ENCODE measurements at regions not wholly inside any gene's neighbourhood (a gene's known extent, or its start where the extent isn't known, plus 50 kb on each side); places are given as distances from the start of the nearest gene placed in this dataset.
"Not testable (repeated sequence)": the region's sequence is repeated elsewhere in the genome, so short reads cannot be mapped to it uniquely, and the experiment has no call there.

DNA sequence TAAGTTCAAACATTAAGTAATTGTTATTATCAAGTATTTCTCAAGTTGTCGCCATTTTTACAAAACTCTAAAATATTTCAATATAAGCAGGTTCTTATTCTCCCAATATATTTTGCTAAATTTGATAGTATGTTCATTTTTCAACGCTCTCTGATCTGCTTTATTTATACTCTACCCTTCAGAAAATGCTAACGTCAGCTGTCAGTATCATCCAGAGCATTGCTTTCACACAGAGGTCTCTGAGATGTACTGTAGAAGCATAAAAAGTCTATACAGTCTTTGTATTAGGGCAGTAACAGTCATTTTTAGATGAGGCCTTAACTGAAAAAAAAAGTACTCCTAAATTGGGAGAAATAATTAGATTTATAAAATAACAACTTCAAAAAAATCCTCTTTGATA, 533.1 kb upstream of the LRFN5 start:
- no peak for DNase-seq (ENCODE audit: low read depth in 2 of 2)

DNA sequence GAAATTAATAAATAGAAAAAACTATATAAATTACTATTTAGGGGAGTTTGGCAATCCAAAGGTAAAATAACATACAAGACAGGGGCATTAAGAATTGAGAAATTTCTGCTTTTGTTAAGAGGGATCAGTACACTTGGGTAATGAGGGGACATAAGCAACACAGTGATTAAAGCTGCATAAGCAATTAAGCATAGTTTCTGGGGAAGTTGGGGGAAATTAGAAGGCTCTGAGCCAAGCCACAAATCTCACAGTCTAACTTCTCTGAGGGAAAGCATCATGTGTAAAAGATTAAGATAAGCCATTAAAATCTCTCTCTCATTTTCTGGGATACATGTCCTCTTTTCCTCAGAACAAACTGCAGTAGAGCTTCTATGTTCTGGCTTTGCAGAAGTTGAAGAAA, 533.9 kb upstream of the LRFN5 start:
- DNase-seq (ENCODE audit: low read depth in 2 of 2), result no peak

DNA sequence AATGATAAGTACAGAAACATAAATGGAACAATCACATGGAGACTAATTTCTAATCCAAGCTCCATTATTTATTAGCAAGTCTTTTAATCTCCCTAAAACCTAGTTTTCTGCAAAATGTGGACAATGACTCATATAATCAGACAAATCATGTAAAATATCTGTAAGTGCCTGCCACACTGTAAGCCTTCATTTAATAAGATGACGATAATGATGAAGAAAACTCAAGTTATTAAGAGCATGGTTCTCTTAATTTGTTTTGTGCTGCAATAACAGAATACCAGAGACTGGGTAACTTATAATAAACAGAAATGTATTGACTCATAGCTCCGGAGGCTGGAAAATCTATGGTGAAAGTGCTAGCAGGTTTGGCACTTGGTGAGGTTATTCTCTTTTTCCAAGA, 535.3 kb upstream of the LRFN5 start:
- no peak for DNase-seq (ENCODE audit: low read depth in 2 of 2)

DNA sequence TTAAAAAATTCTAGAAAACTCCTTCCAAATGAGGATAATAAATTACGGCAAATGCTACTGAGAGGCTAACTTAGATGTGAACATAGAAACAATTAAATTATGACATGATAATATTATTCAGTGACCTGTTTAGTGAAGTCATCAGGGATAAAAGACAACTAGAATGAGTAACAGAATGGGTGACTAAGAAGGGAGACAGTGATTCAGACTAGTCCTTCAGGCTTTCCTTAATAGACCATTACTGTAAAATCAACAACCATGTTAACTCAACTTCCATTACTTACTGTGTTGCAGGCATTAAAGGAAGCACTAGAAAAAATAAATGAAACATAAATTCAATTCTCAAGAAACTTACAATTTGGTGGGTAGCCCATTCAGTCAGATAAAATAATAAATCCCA, 543.9 kb upstream of the LRFN5 start:
- DNase-seq (ENCODE audit: low read depth in 2 of 2), result no peak

DNA sequence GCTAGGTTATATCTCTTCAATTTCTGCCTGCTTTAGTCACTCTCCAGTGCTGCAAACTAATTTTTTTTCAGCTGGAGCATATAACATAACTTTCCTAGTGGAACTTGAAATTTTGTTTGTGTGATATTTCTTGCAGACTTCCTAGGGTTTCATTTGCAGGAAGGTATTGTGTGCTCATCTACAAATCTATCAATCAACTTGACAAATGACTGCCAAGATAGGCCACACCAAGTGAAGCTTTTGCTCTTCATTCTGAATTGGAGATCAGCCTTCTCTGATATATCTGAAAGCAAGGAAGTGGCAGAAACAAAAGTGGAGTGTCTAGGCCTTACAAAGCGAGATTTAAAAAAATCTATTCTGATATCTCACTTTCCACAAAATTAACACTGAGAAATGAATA, 551.1 kb upstream of the LRFN5 start:
- no peak for DNase-seq (ENCODE audit: low read depth in 2 of 2)

DNA sequence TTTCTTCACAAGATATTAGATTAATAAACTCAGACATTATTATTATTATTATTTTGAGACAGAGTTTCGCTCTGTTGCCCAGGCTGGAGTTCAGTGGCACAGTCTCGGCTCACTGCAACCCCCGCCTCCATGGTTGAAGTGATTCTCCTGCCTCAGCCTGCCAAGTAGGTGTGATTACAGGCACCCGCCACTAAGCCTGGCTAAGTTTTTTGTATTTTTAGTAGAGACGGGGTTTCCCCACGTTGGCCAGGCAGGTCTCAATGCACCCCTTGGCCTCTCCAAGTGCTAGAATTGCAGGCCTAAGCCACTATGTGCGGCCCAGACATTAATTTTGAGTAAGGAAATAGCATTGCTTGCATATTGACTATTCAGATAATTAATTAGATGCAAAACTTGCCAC, 554.9 kb upstream of the LRFN5 start:
- no peak for DNase-seq (ENCODE audit: low read depth in 2 of 2)

DNA sequence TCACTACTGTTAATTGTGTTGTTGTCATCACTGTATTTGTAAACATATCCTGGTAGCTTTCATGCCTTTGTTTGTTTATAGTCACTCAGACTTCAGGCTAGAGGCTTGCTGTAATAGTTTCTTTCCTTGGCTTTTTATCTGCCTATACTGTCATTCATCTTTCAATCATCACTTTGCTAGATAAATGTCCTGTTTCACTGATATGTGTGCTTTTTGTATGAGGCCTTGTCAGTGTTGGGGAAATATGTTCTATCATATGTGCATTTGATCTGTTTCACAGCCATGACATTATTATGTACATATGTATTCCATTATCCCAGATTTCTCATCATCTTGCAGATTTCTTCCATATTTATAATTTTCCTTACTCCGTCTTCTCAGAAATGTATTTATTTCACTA, 558.9 kb upstream of the LRFN5 start:
- DNase-seq (ENCODE audit: low read depth in 2 of 2), result no peak

DNA sequence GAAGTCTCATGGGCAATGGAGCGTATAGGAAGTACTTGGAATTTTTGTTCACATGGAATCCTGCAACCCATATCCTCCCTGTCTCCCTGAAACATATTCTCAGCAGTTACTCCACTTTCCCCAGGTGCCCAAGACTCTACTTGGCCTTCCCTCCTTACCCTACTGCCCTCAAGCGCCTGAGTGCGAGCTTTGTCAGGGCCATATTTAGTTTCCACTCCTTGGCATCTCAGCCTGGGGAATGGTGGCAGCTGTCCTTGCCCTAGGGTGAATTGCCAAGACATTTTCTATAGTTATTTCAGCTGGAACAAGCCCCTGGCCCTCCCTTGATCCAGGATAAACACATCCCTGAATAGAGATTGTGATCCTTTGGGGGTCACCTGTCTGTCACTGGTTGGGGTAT, 569.3 kb upstream of the LRFN5 start:
- no peak for DNase-seq (ENCODE audit: low read depth in 2 of 2)

DNA sequence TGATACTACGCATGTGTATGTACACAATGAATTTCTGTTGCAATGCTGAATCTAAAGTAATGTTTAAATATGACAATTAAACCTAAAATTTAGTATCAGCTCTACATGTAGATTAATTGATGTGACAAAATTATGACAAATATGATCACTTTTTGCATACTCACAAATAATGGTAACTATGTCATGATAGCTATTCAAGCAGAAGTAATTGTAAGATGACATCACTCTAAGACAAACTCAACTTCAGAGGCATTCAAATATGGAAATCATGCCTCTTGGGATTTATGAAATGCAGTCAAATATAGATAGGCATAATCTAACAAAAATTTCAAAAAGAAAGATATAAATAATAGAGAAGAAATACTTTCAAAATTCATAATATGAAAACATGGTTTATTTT, 571.7 kb upstream of the LRFN5 start:
- no peak for DNase-seq (ENCODE audit: low read depth in 2 of 2)

DNA sequence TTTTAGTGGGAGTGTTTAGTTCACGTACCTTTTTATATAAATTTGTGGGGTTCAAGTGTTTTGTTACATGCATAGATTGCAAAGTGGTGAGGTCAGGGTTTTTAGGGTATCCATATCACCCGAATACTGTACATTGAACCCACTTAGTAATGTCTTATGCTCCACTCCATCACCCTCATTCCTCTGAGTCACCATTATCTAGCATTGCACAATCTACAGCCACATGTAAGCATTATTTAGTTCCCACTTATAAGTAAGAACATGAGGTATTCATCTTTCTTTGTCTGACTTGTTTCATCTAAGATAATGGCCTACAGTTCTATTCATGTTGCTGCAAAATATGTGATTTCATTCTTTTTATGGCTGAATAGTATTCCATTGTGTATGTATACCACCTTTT, 583.7 kb upstream of the LRFN5 start:
- no peak for DNase-seq (ENCODE audit: low read depth in 2 of 2)

DNA sequence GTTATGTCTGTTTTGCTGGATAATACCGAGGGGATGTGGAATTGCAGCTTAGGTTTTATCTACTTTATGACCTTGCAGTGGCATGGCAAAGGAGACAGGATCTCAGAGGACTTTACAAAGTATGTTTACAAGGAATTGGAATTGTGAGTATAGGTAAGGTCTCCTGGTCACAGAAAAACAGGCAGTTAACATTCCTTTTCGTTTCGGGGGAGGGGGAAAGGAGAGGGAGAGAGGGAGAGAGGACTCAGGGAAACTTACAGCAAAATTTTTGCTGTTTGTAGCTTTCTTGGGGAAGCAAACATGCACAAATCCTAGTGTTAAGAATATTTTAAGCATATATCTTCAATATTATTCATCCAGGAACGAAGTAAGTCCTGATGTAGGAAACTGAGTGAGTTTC, 590.5 kb upstream of the LRFN5 start:
- DNase-seq (ENCODE audit: low read depth in 2 of 2), result no peak

DNA sequence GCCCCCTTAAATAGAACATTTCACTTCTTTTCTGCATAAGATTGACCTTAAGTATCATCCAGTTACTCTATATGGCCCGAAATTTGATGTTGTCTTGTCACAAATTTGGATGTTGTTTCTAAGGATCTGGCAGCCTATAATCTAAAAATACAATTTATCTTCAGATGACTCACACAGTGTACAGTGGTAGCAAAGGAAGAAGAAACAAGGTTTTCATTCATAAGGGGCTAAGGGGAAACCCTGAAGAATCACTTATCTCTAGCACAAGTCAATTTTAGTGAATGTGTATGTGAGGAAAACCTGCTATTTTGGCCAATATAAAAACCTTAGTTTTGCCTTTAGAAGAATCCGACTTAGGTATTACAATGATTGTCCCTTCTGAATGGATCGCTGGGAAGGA, 606.3 kb upstream of the LRFN5 start:
- DNase-seq (ENCODE audit: low read depth in 2 of 2), result no peak

DNA sequence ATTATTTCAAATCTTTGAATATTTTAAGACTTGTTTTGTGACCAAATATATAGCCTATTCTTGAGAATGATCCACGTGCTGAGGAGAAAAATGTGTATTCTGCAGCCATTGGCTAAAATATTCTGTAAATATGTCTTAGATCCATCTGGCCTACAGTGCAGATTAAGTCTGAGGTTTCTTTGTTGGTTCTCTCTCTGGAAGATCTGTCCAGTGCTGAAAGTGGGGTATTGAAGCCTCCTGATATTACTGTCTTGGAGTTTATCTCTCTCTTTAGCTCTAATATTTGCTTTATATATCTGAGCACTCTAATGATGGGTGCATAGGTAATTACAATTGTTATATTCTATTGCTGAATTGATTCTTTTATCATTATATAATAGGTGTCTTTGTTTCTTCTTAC, 617.4 kb upstream of the LRFN5 start:
- DNase-seq (ENCODE audit: low read depth in 2 of 2), result no peak

DNA sequence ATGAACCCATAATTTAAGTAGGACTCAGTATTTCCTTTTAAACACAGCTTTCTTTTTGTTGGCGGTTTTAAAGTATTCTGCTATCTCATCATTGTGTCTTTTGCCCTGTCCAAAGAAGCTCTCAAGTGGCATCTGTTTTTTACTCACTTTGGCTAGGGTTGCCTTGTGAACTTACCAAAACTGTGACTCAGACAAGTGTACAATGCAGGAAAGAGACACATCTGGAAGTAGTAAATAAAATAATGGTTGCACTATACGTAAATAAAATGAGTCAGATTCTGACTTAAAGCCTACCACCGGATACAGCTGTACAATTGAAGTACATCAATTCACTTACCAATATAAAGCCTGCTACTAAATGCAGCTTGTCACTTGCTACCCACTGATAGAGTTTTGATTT, 619.2 kb upstream of the LRFN5 start:
- DNase-seq (ENCODE audit: low read depth in 2 of 2), result no peak

DNA sequence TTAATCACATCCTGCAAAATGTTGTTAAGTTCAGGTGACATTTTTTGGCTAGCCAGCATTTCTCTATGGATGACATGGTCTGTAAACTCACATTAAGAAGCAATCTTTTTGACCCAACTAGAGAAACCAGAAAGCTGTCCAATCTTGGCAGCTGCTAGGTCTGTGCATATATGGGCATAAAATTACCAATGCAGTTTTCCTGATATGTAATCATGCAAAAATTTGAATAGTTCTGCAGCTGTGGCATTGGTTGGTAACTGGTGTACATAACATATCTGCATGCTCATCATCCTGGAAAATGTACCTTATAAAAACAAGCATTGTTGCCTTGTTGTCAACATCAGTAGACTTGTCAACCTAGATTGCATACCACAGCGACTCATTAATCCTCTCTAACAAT, 620.0 kb upstream of the LRFN5 start:
- DNase-seq (ENCODE audit: low read depth in 2 of 2), result no peak

DNA sequence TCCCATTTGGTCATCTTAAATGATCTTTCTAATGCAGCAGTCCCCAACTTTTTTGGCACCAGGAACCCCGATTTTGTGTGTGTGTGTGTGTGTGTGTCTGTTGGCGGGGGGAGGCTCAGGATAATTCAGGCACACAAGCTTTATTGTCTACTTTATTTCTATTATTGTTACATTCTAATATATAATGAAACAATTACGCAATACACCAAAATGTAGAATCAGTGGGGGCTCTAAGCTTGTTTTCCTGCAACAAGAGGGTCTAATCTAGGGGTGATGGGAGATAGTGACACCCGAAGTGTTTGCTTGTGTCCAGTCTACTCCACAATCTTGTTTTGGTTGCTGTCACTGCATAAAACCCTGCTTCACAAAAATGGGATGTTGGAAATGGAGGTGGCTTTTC, 621.1 kb upstream of the LRFN5 start:
- DNase-seq (ENCODE audit: low read depth in 2 of 2), result no peak

DNA sequence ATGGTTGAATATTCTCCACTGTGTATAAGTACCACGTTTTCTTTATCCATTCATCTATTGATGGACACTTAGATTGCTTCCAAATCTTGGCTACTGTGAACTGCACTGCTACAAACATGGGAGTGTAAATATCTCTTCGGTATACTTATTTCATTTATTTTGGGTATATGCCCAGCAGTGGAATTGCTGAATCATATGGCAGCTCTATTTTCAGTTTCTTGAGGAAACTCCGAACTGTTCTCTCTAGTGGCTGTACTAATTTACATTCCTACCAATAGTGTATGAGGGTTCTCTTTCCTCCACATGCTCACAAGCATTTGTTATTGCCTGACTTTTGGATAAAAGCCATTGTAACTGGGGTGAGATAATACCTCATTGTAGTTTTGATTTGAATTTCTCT, 623.1 kb upstream of the LRFN5 start:
- no peak for DNase-seq (ENCODE audit: low read depth in 2 of 2)

DNA sequence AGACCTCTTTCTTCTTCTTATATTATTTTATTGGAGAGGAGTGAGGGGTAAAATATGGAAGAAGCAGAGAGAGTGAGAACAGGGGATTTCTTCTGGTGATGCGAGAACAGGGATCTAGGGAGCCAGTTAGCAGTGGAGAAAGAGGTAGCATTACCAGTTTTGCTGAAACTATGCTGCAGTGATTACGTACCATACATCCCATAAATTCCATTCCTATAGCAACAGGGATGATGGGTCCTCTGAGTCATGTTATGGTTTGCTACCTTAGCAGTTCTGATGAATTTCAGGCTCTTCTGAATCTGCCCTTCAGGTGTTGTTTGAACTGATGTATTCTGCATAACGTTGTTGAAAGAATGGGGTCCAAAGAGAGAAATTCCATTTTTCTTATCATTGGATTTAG, 625.4 kb upstream of the LRFN5 start:
- DNase-seq (ENCODE audit: low read depth in 2 of 2), result no peak

DNA sequence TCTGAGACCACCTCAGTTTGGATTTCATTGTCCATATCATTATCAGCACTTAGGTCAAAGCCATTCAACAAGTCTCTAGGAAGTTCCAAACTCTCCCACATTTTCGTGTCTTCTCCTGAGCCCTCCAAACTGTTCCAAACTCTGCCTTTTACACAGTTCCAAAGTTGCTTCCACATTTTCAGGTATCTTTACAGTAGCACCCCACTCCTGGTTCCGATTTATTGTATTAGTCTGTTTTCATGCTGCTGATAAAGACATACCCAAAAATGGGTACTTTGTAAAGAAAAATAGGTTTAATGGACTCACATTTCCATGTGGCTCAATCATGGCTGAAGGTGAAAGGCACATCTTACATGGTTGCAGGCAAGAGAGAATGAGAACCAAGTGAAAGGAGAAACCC, 646.4 kb upstream of the LRFN5 start:
- not testable (repeated sequence) for DNase-seq (ENCODE audit: low read depth in 2 of 2)

DNA sequence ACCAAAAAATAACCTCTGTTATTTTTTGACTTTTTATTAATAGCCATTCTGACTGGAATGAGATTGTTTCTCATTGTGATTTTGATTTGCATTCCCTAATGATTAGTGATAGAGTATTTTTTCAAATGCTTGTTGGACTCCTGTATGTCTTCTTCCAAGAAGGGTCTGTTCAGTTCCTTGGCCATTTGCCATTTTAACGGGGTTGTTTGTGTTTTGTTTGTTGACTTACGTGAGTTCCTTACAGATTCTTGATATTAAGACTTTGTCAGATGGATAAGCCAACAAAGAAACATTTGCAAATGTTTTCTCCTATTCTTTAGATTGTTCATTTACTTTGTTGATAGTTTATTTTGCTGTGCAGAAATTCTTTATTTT, 651.6 kb upstream of the LRFN5 start:
- no peak for DNase-seq (ENCODE audit: low read depth in 2 of 2)

DNA sequence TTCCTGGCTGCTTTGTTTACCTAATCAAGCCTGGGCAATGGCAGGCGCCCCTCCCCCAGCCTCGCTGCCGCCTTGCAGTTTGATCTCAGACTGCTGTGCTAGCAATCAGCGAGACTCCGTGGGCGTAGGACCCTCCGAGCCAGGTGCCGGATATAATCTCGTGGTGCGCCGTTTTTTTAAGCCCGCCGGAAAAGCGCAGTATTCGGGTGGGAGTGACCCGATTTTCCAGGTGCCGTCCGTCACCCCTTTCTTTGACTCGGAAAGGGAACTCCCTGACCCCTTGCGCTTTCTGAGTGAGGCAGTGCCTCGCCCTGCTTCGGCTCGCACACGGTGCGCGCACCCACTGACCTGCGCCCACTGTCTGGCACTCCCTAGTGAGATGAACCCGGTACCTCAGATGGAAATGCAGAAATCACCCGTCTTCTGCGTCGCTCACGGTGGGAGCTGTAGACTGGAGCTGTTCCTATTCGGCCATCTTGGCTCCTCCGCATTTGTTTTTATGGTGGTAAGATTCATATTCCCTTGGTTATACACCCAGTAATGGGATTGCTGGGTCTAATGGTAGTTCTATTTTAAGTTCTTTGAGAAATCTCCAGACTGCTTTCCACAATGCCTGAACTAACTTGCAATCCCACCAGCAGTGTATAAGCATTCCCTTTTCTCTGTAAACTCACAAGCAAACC, 652.1 kb upstream of the LRFN5 start:
- not testable (repeated sequence) for DNase-seq (ENCODE audit: low read depth in 2 of 2)

DNA sequence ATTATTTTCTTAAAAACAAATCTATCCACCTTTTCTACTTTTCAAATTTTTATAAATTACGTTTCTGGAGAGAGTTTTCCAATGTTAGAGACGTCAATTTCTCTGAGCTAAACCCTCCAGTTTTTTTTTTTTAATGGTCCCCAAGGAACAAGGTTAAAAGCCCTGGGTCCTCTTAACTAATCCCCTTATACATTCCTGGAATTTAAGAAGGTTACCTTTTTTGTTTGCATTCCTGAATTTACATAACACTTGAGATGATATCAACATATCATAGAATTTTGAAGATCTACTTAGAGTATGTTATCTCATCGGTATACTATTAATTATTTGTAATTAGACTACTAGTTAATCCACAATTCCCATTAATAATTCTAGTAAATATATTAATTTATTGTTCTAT, 662.2 kb upstream of the LRFN5 start:
- DNase-seq (ENCODE audit: low read depth in 2 of 2), result no peak

DNA sequence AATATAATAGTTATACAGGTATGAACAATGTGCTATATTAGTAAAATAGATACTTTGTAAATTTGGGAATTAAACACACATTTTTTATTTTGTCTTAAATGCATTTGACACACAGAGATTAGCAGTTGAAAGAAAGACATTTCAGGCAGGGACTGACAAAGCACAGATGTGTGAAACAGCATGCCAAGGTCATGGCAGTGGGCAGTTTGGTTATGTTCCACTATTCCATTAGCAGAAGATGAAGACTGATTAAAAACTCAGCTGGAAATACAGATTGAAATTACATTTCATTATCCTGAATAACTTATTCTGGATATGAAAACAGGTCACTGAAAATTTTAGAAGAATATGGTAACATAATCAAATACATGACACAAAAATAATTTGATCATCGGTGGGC, 669.8 kb upstream of the LRFN5 start:
- no peak for DNase-seq (ENCODE audit: low read depth in 2 of 2)

DNA sequence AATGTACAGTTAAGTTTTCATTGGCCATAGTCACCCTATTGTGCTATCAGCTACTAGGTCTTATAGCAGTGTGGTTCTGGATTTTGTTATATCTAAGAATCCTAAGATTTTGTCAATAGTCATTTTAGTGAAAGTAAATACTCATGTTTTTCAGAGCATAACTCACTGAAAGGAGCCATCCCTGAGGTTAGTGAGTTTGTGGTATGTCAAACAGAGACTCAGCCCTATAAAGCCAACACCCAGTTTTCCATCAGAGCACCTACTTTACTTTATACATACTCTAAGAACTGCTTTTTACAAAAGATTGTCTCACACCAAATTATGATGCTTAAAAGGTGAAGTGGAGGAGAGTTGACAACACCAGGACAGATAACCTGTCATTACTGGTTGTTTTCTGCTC, 686.3 kb upstream of the LRFN5 start:
- DNase-seq (ENCODE audit: low read depth in 2 of 2), result no peak

DNA sequence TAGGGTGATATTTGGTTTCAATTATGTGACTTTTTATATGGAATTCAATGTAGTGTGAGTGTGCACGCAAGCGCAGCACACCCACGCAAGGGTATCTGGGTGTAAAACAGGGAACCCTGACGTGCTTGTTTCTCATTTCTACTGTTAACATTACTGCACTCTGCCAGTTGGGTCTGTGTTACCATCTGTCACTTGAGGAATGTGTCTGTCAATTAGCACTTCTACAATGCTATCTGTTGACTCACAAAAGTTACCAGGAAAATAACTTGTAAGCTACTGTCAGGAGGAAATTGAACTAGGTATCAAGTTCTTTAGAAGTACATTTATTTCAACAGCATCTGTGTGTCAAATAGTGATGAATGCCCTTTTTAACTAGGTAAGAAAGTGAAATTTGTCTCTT, 695.5 kb upstream of the LRFN5 start:
- DNase-seq (ENCODE audit: low read depth in 2 of 2), result no peak
